ENCODE measurements at regions not wholly inside any gene's neighbourhood (a gene's known extent, or its start where the extent isn't known, plus 50 kb on each side); places are given as distances from the start of the nearest gene placed in this dataset.

DNA sequence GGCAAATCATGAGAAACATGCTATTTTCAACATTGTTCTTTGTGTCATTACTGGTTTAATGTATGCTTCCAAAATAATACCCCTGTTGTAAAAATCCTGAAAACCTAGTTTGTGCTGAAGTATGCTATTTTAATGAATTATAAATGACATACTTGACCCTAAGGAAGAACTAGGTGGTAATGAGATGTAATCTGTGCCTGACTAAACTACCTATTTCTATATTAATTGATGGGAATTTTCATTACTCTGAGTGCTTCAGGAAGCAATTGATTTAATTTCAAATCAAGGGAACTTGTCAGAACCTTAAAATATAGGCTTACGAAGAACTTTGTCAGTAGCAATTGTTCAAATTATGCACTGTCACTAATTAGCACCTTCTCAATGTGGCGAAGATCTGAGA lies 1005.6 kb upstream of the SLC10A2 start:
- Histone ChIP-seq H3K27me3 (replicated peaks; ENCODE audit: control insufficient read depth, insufficient read depth, low read length) (no peaks in the 10 kb centered on the region), H3K4me3 (replicated peaks; ENCODE audit: low read depth, low read length) (no peak overlapping the region), H3K36me3 (ENCODE audit: control insufficient read depth, insufficient read depth, low read length) (no peaks in the 10 kb centered on the region)
- no peak for DNase-seq (ENCODE audit: extremely low read depth, insufficient read length)
- TF ChIP-seq CTCF (IDR thresholded peaks at IDR 0.05; ENCODE audit: insufficient read depth, low read length, poor library complexity, severe bottlenecking), result no peak

GRCh38 chr13:104065328-104065727 lies 999.1 kb upstream of the SLC10A2 start:
- no peak for TF ChIP-seq CTCF (IDR thresholded peaks at IDR 0.05; ENCODE audit: insufficient read depth, low read length, poor library complexity, severe bottlenecking)
- Histone ChIP-seq H3K36me3 (ENCODE audit: control insufficient read depth, insufficient read depth, low read length) (no peaks in the 10 kb centered on the region), H3K4me3 (replicated peaks; ENCODE audit: low read depth, low read length) (no peak overlapping the region), H3K27me3 (replicated peaks; ENCODE audit: control insufficient read depth, insufficient read depth, low read length) (no peaks in the 10 kb centered on the region)
- no peak for DNase-seq (ENCODE audit: extremely low read depth, insufficient read length)

DNA sequence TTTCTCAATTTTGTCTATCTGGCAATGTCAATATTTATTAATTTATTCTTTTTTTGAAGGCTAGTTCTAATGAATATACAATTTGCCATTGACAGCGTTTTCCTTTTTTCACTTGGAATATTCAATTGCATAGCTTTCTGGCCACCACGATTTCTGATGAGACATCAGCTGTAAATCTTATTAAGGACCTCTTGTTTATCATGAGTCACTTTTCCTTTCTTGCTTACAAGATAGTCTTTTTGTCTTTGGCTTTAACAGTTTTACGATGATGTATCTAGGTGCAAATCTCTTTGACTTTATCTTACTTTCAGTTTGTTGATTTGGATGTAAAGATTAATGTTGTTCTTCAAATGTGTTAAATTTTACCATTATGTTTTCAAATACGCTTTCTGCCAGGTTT lies 991.6 kb upstream of the SLC10A2 start:
- Histone ChIP-seq H3K36me3 (ENCODE audit: control insufficient read depth, insufficient read depth, low read length) (no peaks in the 10 kb centered on the region), H3K27me3 (replicated peaks; ENCODE audit: control insufficient read depth, insufficient read depth, low read length) (no peaks in the 10 kb centered on the region), H3K4me3 (replicated peaks; ENCODE audit: low read depth, low read length) (no peak overlapping the region)
- no peak for TF ChIP-seq CTCF (IDR thresholded peaks at IDR 0.05; ENCODE audit: insufficient read depth, low read length, poor library complexity, severe bottlenecking)
- no peak for DNase-seq (ENCODE audit: extremely low read depth, insufficient read length)

DNA sequence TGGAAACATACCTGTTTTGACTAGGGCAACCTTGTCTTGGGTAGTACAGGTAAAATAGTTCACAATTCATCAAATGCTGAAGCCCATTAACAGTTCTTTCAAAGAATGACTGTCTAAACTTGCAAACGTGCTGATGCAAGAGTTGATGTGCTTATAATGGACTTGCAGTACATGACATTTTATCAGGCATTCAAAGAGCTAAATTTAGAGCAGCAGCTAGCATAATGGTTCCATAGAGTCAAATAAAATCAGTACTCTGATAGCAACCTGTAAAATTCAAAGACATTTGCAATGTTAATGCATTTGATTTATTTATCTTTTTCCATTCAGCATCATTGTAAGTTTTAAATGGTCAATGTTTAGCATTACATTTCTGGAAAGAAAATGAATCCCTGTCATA lies 979.7 kb upstream of the SLC10A2 start:
- Histone ChIP-seq H3K4me3 (replicated peaks; ENCODE audit: low read depth, low read length) (no peak overlapping the region), H3K27me3 (replicated peaks; ENCODE audit: control insufficient read depth, insufficient read depth, low read length) (no peaks in the 10 kb centered on the region), H3K36me3 (ENCODE audit: control insufficient read depth, insufficient read depth, low read length) (no peaks in the 10 kb centered on the region)
- no peak for DNase-seq (ENCODE audit: extremely low read depth, insufficient read length)
- TF ChIP-seq CTCF (IDR thresholded peaks at IDR 0.05; ENCODE audit: insufficient read depth, low read length, poor library complexity, severe bottlenecking), result no peak

DNA sequence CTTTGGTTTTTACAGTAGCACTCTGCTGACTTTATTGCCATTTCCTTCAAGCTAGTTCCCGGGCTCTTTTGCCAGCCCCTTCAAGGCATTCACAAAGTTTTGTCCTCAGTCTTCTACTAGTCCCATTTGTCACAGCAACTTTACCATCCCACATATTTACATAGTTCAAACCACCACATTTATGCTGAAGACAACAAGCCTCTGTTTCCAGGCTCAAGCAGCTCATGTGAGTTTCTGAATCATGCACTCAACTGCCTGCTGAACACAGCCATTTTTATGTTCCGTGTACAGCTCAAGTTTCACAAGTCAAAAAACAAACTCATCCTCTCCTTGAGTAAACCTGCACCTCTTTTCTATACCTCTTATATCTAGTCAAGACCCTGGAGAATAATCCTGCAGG lies 977.0 kb upstream of the SLC10A2 start:
- no peaks in the 10 kb centered on the region for H3K27me3 ChIP-seq (replicated peaks; ENCODE audit: control insufficient read depth, insufficient read depth, low read length)
- TF ChIP-seq CTCF (IDR thresholded peaks at IDR 0.05; ENCODE audit: insufficient read depth, low read length, poor library complexity, severe bottlenecking), result no peak
- DNase-seq (ENCODE audit: extremely low read depth, insufficient read length), result no peak
- no peaks in the 10 kb centered on the region for H3K36me3 ChIP-seq (ENCODE audit: control insufficient read depth, insufficient read depth, low read length)
- H3K4me3 ChIP-seq (replicated peaks; ENCODE audit: low read depth, low read length), result no peak overlapping the region

DNA sequence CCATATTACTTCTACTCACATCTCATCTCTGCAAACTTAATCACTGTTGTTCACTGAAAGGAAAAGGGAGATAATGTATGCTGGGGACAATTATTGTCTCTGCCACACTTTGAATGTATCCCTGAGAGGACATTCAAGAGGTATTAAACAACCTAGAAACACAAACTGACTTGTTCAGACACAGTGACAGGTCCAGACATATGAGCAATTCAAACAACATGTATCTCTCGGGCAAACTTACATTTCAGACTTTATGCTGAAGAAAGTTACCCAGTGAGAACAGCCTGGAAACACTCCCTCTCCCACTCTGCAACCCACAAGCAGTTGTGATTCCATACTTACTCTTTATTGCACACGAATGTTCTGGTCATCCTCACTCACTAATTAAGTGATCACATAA lies 968.7 kb upstream of the SLC10A2 start:
- no peak for DNase-seq (ENCODE audit: extremely low read depth, insufficient read length)
- H3K27me3 ChIP-seq (replicated peaks; ENCODE audit: control insufficient read depth, insufficient read depth, low read length), result no peaks in the 10 kb centered on the region
- no peaks in the 10 kb centered on the region for H3K36me3 ChIP-seq (ENCODE audit: control insufficient read depth, insufficient read depth, low read length)
- no peak overlapping the region for H3K4me3 ChIP-seq (replicated peaks; ENCODE audit: low read depth, low read length)
- no peak for TF ChIP-seq CTCF (IDR thresholded peaks at IDR 0.05; ENCODE audit: insufficient read depth, low read length, poor library complexity, severe bottlenecking)
